H1 (cell line): ENCODE measurements at regions not wholly inside any gene's neighbourhood (a gene's known extent, or its start where the extent isn't known, plus 50 kb on each side); places are given as distances from the start of the nearest gene placed in this dataset.

Experiments
- CTCF ChIA-PET: fragments of 300-600 bp; sonication (Branson Sonifier 250); formaldehyde crosslinking; loops from one replicate; lab custom pipeline; 2021; ENCODE audit not compliant: partially characterized antibody; lab: Charles Lee
- POLR2A ChIA-PET: fragments of 300-600 bp; sonication (Branson Sonifier 250); formaldehyde crosslinking; loops from one replicate; lab custom pipeline; 2021; ENCODE audit warnings: inconsistent platforms; ENCODE audit not compliant: partially characterized antibody; lab: Charles Lee
- DNase-seq, 2 experiments: peaks; one replicate each; pipeline versions ENCODE4 v3.0.0 to v3.0.0-alpha.2; 2010 to 2022; ENCODE audit warnings: low spot score in 2 of 2, low read depth in 1 of 2, mixed read lengths in 1 of 2
- FAIRE-seq: peaks from 2 replicates; lab custom pipeline; 2011; peaks lifted over from hg19 to GRCh38; lab: Jason Lieb, UNC
- H2AFZ ChIP-seq: 2 replicates; pipeline ENCODE4 v1.8.1; 2012; ENCODE audit warnings: low read length, inconsistent platforms
- H2AK5ac ChIP-seq: 2 replicates; pipeline ENCODE4 v1.6.1; 2013; ENCODE audit warnings: low read depth, low read length
- H2BK120ac ChIP-seq: replicated peaks from 2 replicates; pipeline ENCODE3; 2013; ENCODE audit warnings: low read depth, low read length, inconsistent platforms
- H2BK12ac ChIP-seq: 2 replicates; pipeline ENCODE4 v1.6.1; 2013; ENCODE audit warnings: low read depth, low read length
- H2BK15ac ChIP-seq: 2 replicates; pipeline ENCODE4 v1.6.1; 2013; ENCODE audit warnings: low read length
- H2BK20ac ChIP-seq: 2 replicates; pipeline ENCODE4 v1.6.1; 2013; ENCODE audit warnings: low read length
- H2BK5ac ChIP-seq: 2 replicates; pipeline ENCODE4 v1.6.1; 2013; ENCODE audit warnings: low read depth, low read length
- H3K14ac ChIP-seq: 2 replicates; pipeline ENCODE4 v1.6.1; 2013; ENCODE audit warnings: inconsistent platforms; ENCODE audit not compliant: insufficient read length
- H3K18ac ChIP-seq: 2 replicates; pipeline ENCODE4 v1.6.1; 2013; ENCODE audit warnings: low read length; ENCODE audit errors: extremely low read depth
- H3K23ac ChIP-seq: 2 replicates; pipeline ENCODE4 v1.6.1; 2013; ENCODE audit warnings: inconsistent platforms; ENCODE audit not compliant: insufficient read length
- H3K23me2 ChIP-seq: 2 replicates; pipeline ENCODE4 v1.6.1; 2013; ENCODE audit warnings: low read depth, low read length
- H3K27ac ChIP-seq: 2 replicates; pipeline ENCODE4 v1.6.1; 2011; ENCODE audit warnings: low read depth, low read length, inconsistent platforms
- H3K27me3 ChIP-seq, 4 experiments: replicated peaks in 1 of 4; 1 replicate in 1 of 4; 2 replicates in 3 of 4; pipeline versions ENCODE4 v1.6.1 to v1.8.1; 2011 to 2013; ENCODE audit warnings: low read length in 3 of 4, mild to moderate bottlenecking in 3 of 4, inconsistent platforms in 2 of 4, mixed read lengths in 2 of 4, moderate library complexity in 1 of 4; ENCODE audit not compliant: control insufficient read depth in 3 of 4, insufficient read depth in 3 of 4; ENCODE audit errors: extremely low read depth in 1 of 4
- H3K36me3 ChIP-seq, 4 experiments: 2 replicates each; pipeline versions ENCODE4 v1.6.1 to v1.8.1; 2011 to 2013; ENCODE audit warnings: mild to moderate bottlenecking in 4 of 4, low read length in 3 of 4, moderate library complexity in 2 of 4, control low read depth in 1 of 4, inconsistent platforms in 1 of 4; ENCODE audit not compliant: insufficient read depth in 4 of 4, control insufficient read depth in 2 of 4
- H3K4ac ChIP-seq: replicated peaks from 2 replicates; pipeline ENCODE3; 2013; ENCODE audit warnings: low read length, low read depth, mixed read lengths, inconsistent platforms; ENCODE audit not compliant: insufficient read length
- H3K4me1 ChIP-seq, 4 experiments: replicated peaks in 1 of 4; 1 replicate in 1 of 4; 2 replicates in 3 of 4; pipeline versions ENCODE4 v1.6.1 to v1.8.1; 2011 to 2013; ENCODE audit warnings: low read length in 3 of 4, inconsistent platforms in 2 of 4, mixed read lengths in 1 of 4; ENCODE audit not compliant: insufficient read depth in 4 of 4, control insufficient read depth in 3 of 4
- H3K4me2 ChIP-seq, 2 experiments: 2 replicates each; pipeline versions ENCODE4 v1.6.1 to v1.8.1; 2011 to 2013; ENCODE audit warnings: low read depth in 2 of 2, low read length in 2 of 2, control low read depth in 1 of 2, inconsistent platforms in 1 of 2, mild to moderate bottlenecking in 1 of 2; ENCODE audit not compliant: insufficient read depth in 1 of 2
- H3K4me3 ChIP-seq, 4 experiments: fragments of 200-600, 300-600 bp in 1 of 4; sonication (generic), shearing (Covaris generic), sonication (Bioruptor Twin) in 1 of 4; 2 replicates each; pipeline versions ENCODE4 v1.5.1 to v1.8.1; 2011 to 2016; ENCODE audit warnings: low read length in 4 of 4, low read depth in 3 of 4, control low read depth in 2 of 4, inconsistent platforms in 2 of 4, mild to moderate bottlenecking in 2 of 4, mixed read lengths in 1 of 4, moderate library complexity in 1 of 4; ENCODE audit not compliant: insufficient read depth in 2 of 4; ENCODE audit errors: extremely low read depth in 1 of 4
- H3K56ac ChIP-seq: replicated peaks from 2 replicates; pipeline ENCODE3; 2013; ENCODE audit warnings: low read depth, mild to moderate bottlenecking, mixed read lengths, low read length, inconsistent platforms; ENCODE audit not compliant: insufficient read length
- H3K79me1 ChIP-seq: 2 replicates; pipeline ENCODE4 v1.6.1; 2013; ENCODE audit warnings: low read depth, low read length, control low read depth
- H3K79me2 ChIP-seq, 2 experiments: 2 replicates each; pipeline versions ENCODE4 v1.6.1 to v1.8.1; 2012 to 2013; ENCODE audit warnings: low read length in 2 of 2, mild to moderate bottlenecking in 2 of 2, inconsistent platforms in 1 of 2; ENCODE audit not compliant: insufficient read depth in 2 of 2, control insufficient read depth in 1 of 2
- H3K9ac ChIP-seq, 4 experiments: replicated peaks in 1 of 4; 1 replicate in 1 of 4; 2 replicates in 3 of 4; pipeline versions ENCODE4 v1.6.1 to v1.8.1; 2011 to 2013; ENCODE audit warnings: low read depth in 3 of 4, low read length in 3 of 4, control low read depth in 2 of 4, mild to moderate bottlenecking in 2 of 4, moderate library complexity in 2 of 4, inconsistent platforms in 1 of 4; ENCODE audit errors: extremely low read depth in 1 of 4
- H3K9me3 ChIP-seq, 2 experiments: 2 replicates each; pipeline versions ENCODE4 v1.6.1 to v1.8.1; 2012 to 2013; ENCODE audit warnings: mild to moderate bottlenecking in 2 of 2, moderate library complexity in 2 of 2, control low read depth in 1 of 2, inconsistent platforms in 1 of 2, low read depth in 1 of 2, low read length in 1 of 2, mixed read lengths in 1 of 2; ENCODE audit not compliant: insufficient read depth in 2 of 2
- H4K20me1 ChIP-seq, 2 experiments: replicated peaks in 1 of 2; 2 replicates each; pipeline versions ENCODE3 to v1.8.1; 2011 to 2013; ENCODE audit warnings: inconsistent platforms in 2 of 2, low read length in 2 of 2, mild to moderate bottlenecking in 1 of 2; ENCODE audit not compliant: insufficient read depth in 2 of 2, control insufficient read depth in 1 of 2
- H4K5ac ChIP-seq: 2 replicates; pipeline ENCODE4 v1.6.1; 2013; ENCODE audit warnings: low read length, low read depth, mixed read lengths, inconsistent platforms; ENCODE audit not compliant: insufficient read length
- H4K8ac ChIP-seq: 2 replicates; pipeline ENCODE4 v1.8.0; 2013; ENCODE audit warnings: mild to moderate bottlenecking, moderate library complexity, low read length, inconsistent platforms; ENCODE audit not compliant: insufficient read depth; ENCODE audit errors: extremely low read depth
- H4K91ac ChIP-seq: replicated peaks from 2 replicates; pipeline ENCODE3; 2013; ENCODE audit warnings: low read length, mixed read lengths, inconsistent platforms; ENCODE audit not compliant: insufficient read length
- CTBP2 ChIP-seq: IDR thresholded peaks from 2 replicates; pipeline ENCODE4 v1.7.0; 2011; ENCODE audit warnings: borderline replicate concordance, mild to moderate bottlenecking, moderate library complexity, mixed read lengths, low read length; ENCODE audit not compliant: insufficient read depth, insufficient read length
- GTF2F1 ChIP-seq: IDR thresholded peaks from 2 replicates; pipeline ENCODE4 v1.6.1; 2012; ENCODE audit warnings: low read depth, low read length, improper control_type of control experiment, borderline replicate concordance
- KDM4A ChIP-seq: IDR thresholded peaks from one replicate; pipeline ENCODE4 v1.7.1; 2012; ENCODE audit warnings: low read depth, mild to moderate bottlenecking, moderate library complexity, low read length, inconsistent platforms; ENCODE audit not compliant: severe bottlenecking
- WGBS, 2 experiments: shearing (Covaris generic) in 1 of 2; methylation state at CpG; one replicate each; pipeline versions ENCODE4 v1.1.6 to v1.1.7; 2013 to 2015; ENCODE audit warnings: low lambda C conversion rate in 2 of 2, mixed read lengths in 2 of 2, inconsistent platforms in 1 of 2, low coverage in 1 of 2, missing lambda C conversion rate in 1 of 2; ENCODE audit not compliant: insufficient replicate concordance in 2 of 2, insufficient coverage in 1 of 2, insufficient read length in 1 of 2; ENCODE audit errors: extremely low coverage in 1 of 2, missing lambda C conversion rate in 1 of 2; 5-methylcytosine and 5-hydroxymethylcytosine counted together
- TF ChIP-seq, protein P1 (sequence below): IDR thresholded peaks from 2 replicates; pipeline ENCODE4 v1.6.1; 2012; ENCODE audit warnings: inconsistent platforms

DNA sequence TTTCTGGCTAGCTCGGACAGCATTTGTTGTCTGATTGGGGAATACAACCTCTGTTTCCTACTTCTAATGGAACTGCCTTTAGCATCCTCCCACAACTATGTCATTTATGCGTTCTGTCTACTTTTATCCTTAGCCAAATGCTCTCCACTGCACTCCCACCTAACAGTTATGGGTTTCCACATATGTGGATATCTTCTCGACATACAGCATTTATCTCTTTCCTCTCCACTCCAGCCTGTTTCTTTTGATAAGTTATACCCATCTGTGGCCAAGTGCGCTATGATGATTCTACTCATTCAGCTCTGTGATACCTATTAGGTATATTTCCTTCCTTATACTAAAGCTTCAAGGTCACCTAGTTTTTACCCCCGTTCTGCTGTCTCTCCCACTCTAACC lies 122.2 kb upstream of the NAP1L1 start:
- ChIA-PET CTCF (interaction anchor here (0.7 kb wide), 1 partner anchor 8 kb away, joined by 3 read pairs; no protein-coding TSS in a partner anchor), POLR2A (no interaction called here)
- H3K9me3 ChIP-seq: peaks cover 0 to 6% of the 10 kb centered on the region in 2 experiments; a peak in 1 of 4 replicates
- H3K4me3 ChIP-seq: no peak overlapping the region
- no peak overlapping the region for H3K9ac ChIP-seq
- no peak overlapping the region for H2BK5ac ChIP-seq
- no peak overlapping the region for H2BK15ac ChIP-seq
- no peak overlapping the region for H4K5ac ChIP-seq
- no peak overlapping the region for H3K56ac ChIP-seq
- DNase-seq (no peak), FAIRE-seq (no peak)
- no peak overlapping the region for H3K27ac ChIP-seq
- H4K8ac ChIP-seq: no peak overlapping the region
- TF ChIP-seq, protein P1, sequence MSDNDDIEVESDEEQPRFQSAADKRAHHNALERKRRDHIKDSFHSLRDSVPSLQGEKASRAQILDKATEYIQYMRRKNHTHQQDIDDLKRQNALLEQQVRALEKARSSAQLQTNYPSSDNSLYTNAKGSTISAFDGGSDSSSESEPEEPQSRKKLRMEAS: no peak
- TF ChIP-seq CTBP2 (no peak), GTF2F1 (no peak), KDM4A (no peak)
- H2BK12ac ChIP-seq: no peak overlapping the region
- H4K91ac ChIP-seq: no peak overlapping the region
- H4K20me1 ChIP-seq: no peaks in the 10 kb centered on the region
- no peak overlapping the region for H2AK5ac ChIP-seq
- WGBS, 2 experiments: 91% methylated on average over 5 of the region's 5 CpGs; no CpG with 5 or more reads in 1 of the 2 experiments
- H3K23me2 ChIP-seq: no peaks in the 10 kb centered on the region
- H3K23ac ChIP-seq: no peak overlapping the region
- no peak overlapping the region for H3K18ac ChIP-seq
- no peak overlapping the region for H2BK20ac ChIP-seq
- H2BK120ac ChIP-seq: no peak overlapping the region
- H3K14ac ChIP-seq: no peak overlapping the region
- no peaks in the 10 kb centered on the region for H3K36me3 ChIP-seq
- no peak overlapping the region for H2AFZ ChIP-seq
- no peak overlapping the region for H3K4ac ChIP-seq
- H3K27me3 ChIP-seq: no peaks in the 10 kb centered on the region
- no peaks in the 10 kb centered on the region for H3K4me1 ChIP-seq
- H3K79me1 ChIP-seq: no peaks in the 10 kb centered on the region
- no peaks in the 10 kb centered on the region for H3K79me2 ChIP-seq
- no peak overlapping the region for H3K4me2 ChIP-seq
